ENCODE measurements at regions not wholly inside any gene's neighbourhood (a gene's known extent, or its start where the extent isn't known, plus 50 kb on each side); places are given as distances from the start of the nearest gene placed in this dataset.

DNA sequence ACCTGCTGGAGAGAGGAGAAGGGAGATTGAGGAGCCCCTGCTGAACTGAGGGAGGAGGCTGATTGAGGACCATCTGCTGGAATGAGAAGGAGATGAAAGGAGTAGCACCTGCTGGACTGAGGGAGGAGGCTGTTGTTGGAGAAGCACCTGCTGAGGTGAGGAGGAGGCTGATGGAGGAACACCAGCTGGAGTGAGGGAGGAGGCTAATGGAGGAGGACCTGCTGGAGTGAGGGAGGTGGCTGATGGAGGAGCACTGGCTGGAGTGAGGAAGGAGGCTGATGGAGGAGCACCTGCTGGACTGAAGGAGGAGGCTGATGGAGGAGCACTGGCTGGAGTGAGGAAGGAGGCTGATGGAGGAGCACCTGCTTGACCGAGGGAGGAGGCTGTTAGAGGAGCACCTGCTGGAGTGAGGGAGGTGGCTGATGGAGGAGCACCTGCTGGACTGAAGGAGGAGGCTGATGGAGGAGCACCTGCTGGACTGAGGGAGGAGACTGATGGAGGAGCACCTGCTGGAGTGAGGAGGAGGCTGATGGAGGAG is 409.2 kb upstream of the MYT1L start:
- no peak for TF ChIP-seq POLR2AphosphoS5 (IDR thresholded peaks at IDR 0.05)
- no peak for TF ChIP-seq POLR2A (IDR thresholded peaks at IDR 0.05)
- TF ChIP-seq, protein P1, sequence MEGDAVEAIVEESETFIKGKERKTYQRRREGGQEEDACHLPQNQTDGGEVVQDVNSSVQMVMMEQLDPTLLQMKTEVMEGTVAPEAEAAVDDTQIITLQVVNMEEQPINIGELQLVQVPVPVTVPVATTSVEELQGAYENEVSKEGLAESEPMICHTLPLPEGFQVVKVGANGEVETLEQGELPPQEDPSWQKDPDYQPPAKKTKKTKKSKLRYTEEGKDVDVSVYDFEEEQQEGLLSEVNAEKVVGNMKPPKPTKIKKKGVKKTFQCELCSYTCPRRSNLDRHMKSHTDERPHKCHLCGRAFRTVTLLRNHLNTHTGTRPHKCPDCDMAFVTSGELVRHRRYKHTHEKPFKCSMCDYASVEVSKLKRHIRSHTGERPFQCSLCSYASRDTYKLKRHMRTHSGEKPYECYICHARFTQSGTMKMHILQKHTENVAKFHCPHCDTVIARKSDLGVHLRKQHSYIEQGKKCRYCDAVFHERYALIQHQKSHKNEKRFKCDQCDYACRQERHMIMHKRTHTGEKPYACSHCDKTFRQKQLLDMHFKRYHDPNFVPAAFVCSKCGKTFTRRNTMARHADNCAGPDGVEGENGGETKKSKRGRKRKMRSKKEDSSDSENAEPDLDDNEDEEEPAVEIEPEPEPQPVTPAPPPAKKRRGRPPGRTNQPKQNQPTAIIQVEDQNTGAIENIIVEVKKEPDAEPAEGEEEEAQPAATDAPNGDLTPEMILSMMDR (IDR thresholded peaks at IDR 0.05 in 8 of 11, conservative IDR thresholded peaks at IDR 0.05 in 3 of 11): no peak

Data from spleen (tissue), 7 donors.